ENCODE measurements at regions not wholly inside any gene's neighbourhood (a gene's known extent, or its start where the extent isn't known, plus 50 kb on each side); places are given as distances from the start of the nearest gene placed in this dataset.

- TF ChIP-seq CTCF (IDR thresholded peaks at IDR 0.05) (no peak), USF1 (IDR thresholded peaks at IDR 0.05; ENCODE audit: borderline replicate concordance, low read depth) (no peak), MAX (IDR thresholded peaks at IDR 0.05; ENCODE audit: low read depth) (no peak), NFIC (IDR thresholded peaks at IDR 0.05; ENCODE audit: borderline replicate concordance) (no peak), RXRA (IDR thresholded peaks at IDR 0.05; ENCODE audit: borderline replicate concordance, low read depth) (no peak), TAF1 (IDR thresholded peaks at IDR 0.05; ENCODE audit: borderline replicate concordance, low read depth, low read length) (no peak), FOXJ3 (CRISPR knock-in tag; IDR thresholded peaks at IDR 0.05) (no peak), MXI1 (IDR thresholded peaks at IDR 0.05; ENCODE audit: low read depth, low read length) (no peak), IRF3 (IDR thresholded peaks at IDR 0.05; ENCODE audit: low read depth, low read length) (no peak), REST (IDR thresholded peaks at IDR 0.05; ENCODE audit: low read depth, low read length) (no peak)
These were observed 73.0 kb upstream of the HMGN3 start for GRCh38 chr6:79307321-79308036.

All from SK-N-SH (cell line).